HL-60 (cell line): ENCODE measurements at regions not wholly inside any gene's neighbourhood (a gene's known extent, or its start where the extent isn't known, plus 50 kb on each side); places are given as distances from the start of the nearest gene placed in this dataset.

Experiments used
- TF ChIP-seq, protein P1 (sequence below): IDR thresholded peaks from one replicate; pipeline ENCODE4 v1.5.1; 2011; ENCODE audit warnings: low read length, control low read depth, inconsistent platforms; ENCODE audit not compliant: insufficient read depth
- TF ChIP-seq, protein P2 (sequence below): IDR thresholded peaks from 2 replicates; pipeline ENCODE4 v1.6.1; 2012; ENCODE audit warnings: low read depth; ENCODE audit not compliant: insufficient replicate concordance

DNA sequence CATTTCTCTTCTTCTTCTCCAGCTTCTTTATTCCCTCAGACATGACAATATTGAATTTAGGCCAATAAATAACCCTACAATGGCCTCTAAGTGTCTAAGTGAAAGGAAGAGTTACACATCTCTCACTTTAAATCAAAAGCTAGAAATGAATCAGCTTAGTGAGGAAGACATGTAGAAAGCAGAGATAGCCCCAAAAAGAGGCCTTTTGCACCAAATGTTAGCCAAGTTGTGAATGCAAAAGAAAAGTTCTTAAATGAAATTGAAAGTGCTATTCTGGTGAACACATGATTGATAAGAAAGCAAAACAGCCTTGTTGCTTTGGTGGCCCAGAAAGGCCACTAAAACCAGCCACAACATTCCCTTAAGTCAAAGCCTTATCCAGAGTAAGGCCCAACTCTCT is 146.2 kb upstream of the HHIP start:
- TF ChIP-seq, protein P1, sequence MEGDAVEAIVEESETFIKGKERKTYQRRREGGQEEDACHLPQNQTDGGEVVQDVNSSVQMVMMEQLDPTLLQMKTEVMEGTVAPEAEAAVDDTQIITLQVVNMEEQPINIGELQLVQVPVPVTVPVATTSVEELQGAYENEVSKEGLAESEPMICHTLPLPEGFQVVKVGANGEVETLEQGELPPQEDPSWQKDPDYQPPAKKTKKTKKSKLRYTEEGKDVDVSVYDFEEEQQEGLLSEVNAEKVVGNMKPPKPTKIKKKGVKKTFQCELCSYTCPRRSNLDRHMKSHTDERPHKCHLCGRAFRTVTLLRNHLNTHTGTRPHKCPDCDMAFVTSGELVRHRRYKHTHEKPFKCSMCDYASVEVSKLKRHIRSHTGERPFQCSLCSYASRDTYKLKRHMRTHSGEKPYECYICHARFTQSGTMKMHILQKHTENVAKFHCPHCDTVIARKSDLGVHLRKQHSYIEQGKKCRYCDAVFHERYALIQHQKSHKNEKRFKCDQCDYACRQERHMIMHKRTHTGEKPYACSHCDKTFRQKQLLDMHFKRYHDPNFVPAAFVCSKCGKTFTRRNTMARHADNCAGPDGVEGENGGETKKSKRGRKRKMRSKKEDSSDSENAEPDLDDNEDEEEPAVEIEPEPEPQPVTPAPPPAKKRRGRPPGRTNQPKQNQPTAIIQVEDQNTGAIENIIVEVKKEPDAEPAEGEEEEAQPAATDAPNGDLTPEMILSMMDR, result no peak
- TF ChIP-seq, protein P2, sequence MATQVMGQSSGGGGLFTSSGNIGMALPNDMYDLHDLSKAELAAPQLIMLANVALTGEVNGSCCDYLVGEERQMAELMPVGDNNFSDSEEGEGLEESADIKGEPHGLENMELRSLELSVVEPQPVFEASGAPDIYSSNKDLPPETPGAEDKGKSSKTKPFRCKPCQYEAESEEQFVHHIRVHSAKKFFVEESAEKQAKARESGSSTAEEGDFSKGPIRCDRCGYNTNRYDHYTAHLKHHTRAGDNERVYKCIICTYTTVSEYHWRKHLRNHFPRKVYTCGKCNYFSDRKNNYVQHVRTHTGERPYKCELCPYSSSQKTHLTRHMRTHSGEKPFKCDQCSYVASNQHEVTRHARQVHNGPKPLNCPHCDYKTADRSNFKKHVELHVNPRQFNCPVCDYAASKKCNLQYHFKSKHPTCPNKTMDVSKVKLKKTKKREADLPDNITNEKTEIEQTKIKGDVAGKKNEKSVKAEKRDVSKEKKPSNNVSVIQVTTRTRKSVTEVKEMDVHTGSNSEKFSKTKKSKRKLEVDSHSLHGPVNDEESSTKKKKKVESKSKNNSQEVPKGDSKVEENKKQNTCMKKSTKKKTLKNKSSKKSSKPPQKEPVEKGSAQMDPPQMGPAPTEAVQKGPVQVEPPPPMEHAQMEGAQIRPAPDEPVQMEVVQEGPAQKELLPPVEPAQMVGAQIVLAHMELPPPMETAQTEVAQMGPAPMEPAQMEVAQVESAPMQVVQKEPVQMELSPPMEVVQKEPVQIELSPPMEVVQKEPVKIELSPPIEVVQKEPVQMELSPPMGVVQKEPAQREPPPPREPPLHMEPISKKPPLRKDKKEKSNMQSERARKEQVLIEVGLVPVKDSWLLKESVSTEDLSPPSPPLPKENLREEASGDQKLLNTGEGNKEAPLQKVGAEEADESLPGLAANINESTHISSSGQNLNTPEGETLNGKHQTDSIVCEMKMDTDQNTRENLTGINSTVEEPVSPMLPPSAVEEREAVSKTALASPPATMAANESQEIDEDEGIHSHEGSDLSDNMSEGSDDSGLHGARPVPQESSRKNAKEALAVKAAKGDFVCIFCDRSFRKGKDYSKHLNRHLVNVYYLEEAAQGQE, result no peak
